ENCODE measurements at regions not wholly inside any gene's neighbourhood (a gene's known extent, or its start where the extent isn't known, plus 50 kb on each side); places are given as distances from the start of the nearest gene placed in this dataset.

DNA sequence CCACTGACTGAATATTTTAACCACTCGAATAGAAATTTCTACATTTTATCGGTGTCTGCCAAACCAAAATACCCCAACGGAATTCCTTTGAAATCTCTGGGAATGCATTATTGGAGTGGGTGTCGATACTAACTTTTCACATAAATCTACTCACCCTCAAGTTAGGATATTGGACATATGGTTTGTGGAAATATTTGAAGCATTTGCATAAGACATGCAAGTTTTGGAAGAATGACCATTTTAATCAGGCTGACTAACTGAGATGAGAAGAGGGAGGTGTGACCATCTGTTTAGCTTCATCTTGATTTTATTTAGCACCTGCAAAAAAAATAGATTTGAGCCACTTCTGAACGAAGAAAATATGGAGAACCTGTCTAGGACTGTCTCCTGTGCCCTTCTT, 61.2 kb downstream of the KLF6 start:
- Mint-ChIP-seq H3K27ac (no peak overlapping the region), H3K4me3 (no peak overlapping the region), H3K9me3 (peaks cover 0 to 9% (median 3%) of the 10 kb centered on the region in 3 donors), H3K27me3 (peaks cover 2% of the 10 kb centered on the region), H3K36me3 (peaks cover 3% of the 10 kb centered on the region), H3K4me1 (peaks cover 0 to 5% (median 1%) of the 10 kb centered on the region in 3 donors)

DNA sequence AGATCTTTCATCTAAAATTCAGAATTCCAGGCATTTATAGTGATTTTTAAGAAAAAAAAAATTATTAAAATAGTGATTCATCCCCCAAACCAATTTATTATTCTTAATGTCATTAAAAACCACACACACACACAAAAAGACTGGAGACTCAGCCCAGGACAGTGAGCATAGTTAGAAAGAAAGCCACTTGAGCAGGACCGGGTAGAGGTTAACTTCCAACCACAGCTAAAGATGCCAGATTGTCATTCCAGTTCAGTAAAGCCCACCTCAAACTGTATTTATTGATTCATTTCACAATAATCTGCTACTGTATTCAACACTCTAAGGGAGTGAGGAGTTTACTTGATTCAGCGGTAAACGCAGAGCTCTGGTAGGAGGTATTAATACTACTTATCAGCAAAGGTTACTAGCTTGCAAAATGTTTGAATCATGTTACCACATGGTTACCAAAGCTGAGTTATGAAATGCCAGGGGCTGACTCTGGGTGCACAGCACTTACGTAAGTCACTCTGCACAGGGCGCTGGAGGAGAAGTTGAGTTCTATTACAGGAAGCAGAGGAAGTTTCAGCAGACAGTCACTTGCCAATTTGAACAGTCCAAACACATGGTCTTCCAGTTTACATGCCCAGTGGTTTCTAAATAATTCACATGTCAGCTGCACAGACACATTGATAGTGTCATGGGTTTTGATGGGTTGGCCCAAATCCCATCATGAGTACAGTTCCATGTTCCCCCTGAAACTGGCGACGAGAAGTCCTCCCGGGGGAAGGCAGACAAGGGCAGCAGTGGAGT, 64.6 kb downstream of the KLF6 start:
- Mint-ChIP-seq H3K4me3 (no peak overlapping the region), H3K36me3 (no peaks in the 10 kb centered on the region), H3K9me3 (peaks cover 0 to 7% (median 0%) of the 10 kb centered on the region in 3 donors), H3K27ac (peak overlapping the region in 1 of 3 donors; percentile 46), H3K27me3 (peaks cover 2% of the 10 kb centered on the region), H3K4me1 (peaks cover 0 to 5% (median 0%) of the 10 kb centered on the region in 3 donors)

DNA sequence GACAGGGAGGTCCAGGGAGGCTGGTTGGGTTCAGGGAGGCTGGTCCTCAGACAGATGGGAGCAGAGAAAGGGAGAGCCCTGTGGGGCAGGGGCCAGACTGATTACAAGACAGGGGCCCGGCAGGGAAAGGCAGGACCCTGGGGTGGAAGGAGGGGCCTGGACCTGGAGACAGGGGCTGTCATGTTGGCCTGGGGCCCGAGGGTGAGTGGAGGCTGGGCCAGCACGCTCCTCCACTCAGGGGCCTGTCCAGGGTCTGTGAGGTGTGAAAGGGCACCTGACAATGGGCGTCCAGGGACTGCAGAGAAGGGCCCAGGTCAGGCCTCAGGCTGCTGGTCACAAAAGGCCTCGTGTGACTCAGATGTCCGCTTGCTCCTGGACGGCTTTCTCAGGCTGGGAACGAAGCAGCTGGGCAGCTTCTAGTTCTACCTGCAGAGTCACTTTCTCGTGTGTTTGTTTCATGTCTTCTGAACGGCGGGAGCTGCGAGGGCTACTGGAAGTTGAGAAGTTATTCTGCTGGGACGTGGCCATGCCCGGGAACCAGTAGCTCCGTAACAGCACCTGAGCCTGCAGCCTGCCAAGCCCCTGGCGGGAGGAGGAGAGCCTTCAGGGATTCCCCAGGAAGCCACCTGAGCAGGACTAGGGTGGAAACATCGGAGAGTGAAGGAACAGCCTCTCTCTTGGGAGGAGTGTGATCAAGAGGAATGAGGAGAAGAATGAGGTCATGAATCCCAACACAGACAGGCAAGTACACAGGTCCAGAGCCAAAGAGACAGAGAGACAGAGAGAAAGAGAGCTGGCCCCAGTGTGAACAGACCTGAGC, 65.8 kb downstream of the KLF6 start:
- peaks cover 0 to 7% (median 0%) of the 10 kb centered on the region in 3 donors for H3K9me3 Mint-ChIP-seq
- peak overlapping the region in 1 of 3 donors; percentile 3 for H3K27ac Mint-ChIP-seq
- peaks cover 2% of the 10 kb centered on the region for H3K27me3 Mint-ChIP-seq
- no peaks in the 10 kb centered on the region for H3K36me3 Mint-ChIP-seq
- peak overlapping the region in 1 of 4 donors; percentile 24 for H3K4me3 Mint-ChIP-seq
- H3K4me1 Mint-ChIP-seq, result peaks cover 0 to 5% (median 0%) of the 10 kb centered on the region in 3 donors

GRCh38 chr10:3716093-3716492, 68.9 kb downstream of the KLF6 start:
- Mint-ChIP-seq H3K27ac (no peak overlapping the region), H3K4me3 (no peak overlapping the region), H3K36me3 (no peaks in the 10 kb centered on the region)

GRCh38 chr10:3714967-3715366, 70.0 kb downstream of the KLF6 start:
- Mint-ChIP-seq H3K4me1 (no peaks in the 10 kb centered on the region), H3K27ac (no peak overlapping the region), H3K9me3 (peaks cover 9 to 18% (median 10%) of the 10 kb centered on the region in 3 donors)

More at GRCh38 chr10:3716093-3716492, 68.9 kb downstream of the KLF6 start:
- peaks cover 8 to 16% (median 8%) of the 10 kb centered on the region in 3 donors for H3K9me3 Mint-ChIP-seq
- peaks cover 0 to 5% (median 0%) of the 10 kb centered on the region in 3 donors for H3K4me1 Mint-ChIP-seq
- no peaks in the 10 kb centered on the region for H3K27me3 Mint-ChIP-seq

DNA sequence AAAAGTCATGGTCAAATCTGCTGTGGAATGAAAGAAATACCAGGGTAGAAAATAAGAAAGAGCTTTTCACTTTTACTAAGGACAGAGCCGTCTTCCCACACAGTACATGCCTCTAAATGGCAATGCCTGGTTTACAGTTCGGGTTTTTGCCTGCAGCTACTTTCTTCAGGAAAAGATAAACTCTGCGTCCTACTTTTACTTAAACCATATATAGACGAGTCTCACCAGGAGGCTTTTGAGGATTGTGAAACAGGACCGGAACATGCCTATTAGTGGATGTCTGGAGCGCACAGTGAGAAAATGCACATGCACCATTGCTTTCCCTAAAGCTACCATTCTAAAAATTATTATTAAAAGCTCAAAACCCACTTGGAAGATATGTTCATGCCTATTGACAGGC, 70.5 kb downstream of the KLF6 start:
- Mint-ChIP-seq H3K9me3 (peaks cover 9 to 18% (median 10%) of the 10 kb centered on the region in 3 donors), H3K27me3 (no peaks in the 10 kb centered on the region), H3K36me3 (no peaks in the 10 kb centered on the region), H3K27ac (no peak overlapping the region), H3K4me1 (no peaks in the 10 kb centered on the region), H3K4me3 (no peak overlapping the region)

More at GRCh38 chr10:3714967-3715366, 70.0 kb downstream of the KLF6 start:
- Mint-ChIP-seq H3K36me3 (no peaks in the 10 kb centered on the region), H3K27me3 (no peaks in the 10 kb centered on the region), H3K4me3 (no peak overlapping the region)

GRCh38 chr10:3712707-3713106, 72.3 kb downstream of the KLF6 start:
- no peaks in the 10 kb centered on the region for H3K4me1 Mint-ChIP-seq
- no peak overlapping the region for H3K4me3 Mint-ChIP-seq
- no peak overlapping the region for H3K27ac Mint-ChIP-seq
- no peaks in the 10 kb centered on the region for H3K36me3 Mint-ChIP-seq
- H3K27me3 Mint-ChIP-seq, result peaks cover 1% of the 10 kb centered on the region
- peaks cover 9 to 18% (median 10%) of the 10 kb centered on the region in 3 donors for H3K9me3 Mint-ChIP-seq

GRCh38 chr10:3711918-3712317, 73.1 kb downstream of the KLF6 start:
- Mint-ChIP-seq H3K9me3 (peaks cover 9 to 18% (median 10%) of the 10 kb centered on the region in 3 donors), H3K36me3 (no peaks in the 10 kb centered on the region), H3K27ac (no peak overlapping the region), H3K4me3 (no peak overlapping the region), H3K27me3 (peaks cover 1% of the 10 kb centered on the region), H3K4me1 (no peaks in the 10 kb centered on the region)

GRCh38 chr10:3710764-3711163, 74.2 kb downstream of the KLF6 start:
- no peaks in the 10 kb centered on the region for H3K36me3 Mint-ChIP-seq
- no peak overlapping the region for H3K27ac Mint-ChIP-seq
- peaks cover 1% of the 10 kb centered on the region for H3K27me3 Mint-ChIP-seq
- H3K4me1 Mint-ChIP-seq, result no peaks in the 10 kb centered on the region
- H3K9me3 Mint-ChIP-seq, result peaks cover 9 to 18% (median 10%) of the 10 kb centered on the region in 3 donors
- no peak overlapping the region for H3K4me3 Mint-ChIP-seq

GRCh38 chr10:3709456-3710060, 75.5 kb downstream of the KLF6 start:
- no peak overlapping the region for H3K4me3 Mint-ChIP-seq
- H3K4me1 Mint-ChIP-seq, result peaks cover 0 to 3% (median 0%) of the 10 kb centered on the region in 3 donors
- H3K9me3 Mint-ChIP-seq, result peaks cover 9 to 18% (median 10%) of the 10 kb centered on the region in 3 donors
- H3K27me3 Mint-ChIP-seq, result peaks cover 6% of the 10 kb centered on the region
- no peak overlapping the region for H3K27ac Mint-ChIP-seq
- H3K36me3 Mint-ChIP-seq, result no peaks in the 10 kb centered on the region

- Mint-ChIP-seq H3K4me1 (peaks cover 0 to 3% (median 0%) of the 10 kb centered on the region in 3 donors), H3K27ac (no peak overlapping the region), H3K4me3 (no peak overlapping the region), H3K9me3 (peaks cover 9 to 18% (median 10%) of the 10 kb centered on the region in 3 donors), H3K27me3 (peaks cover 6% of the 10 kb centered on the region), H3K36me3 (no peaks in the 10 kb centered on the region)
Observed at GRCh38 chr10:3708852-3709251, 76.2 kb downstream of the KLF6 start.

DNA sequence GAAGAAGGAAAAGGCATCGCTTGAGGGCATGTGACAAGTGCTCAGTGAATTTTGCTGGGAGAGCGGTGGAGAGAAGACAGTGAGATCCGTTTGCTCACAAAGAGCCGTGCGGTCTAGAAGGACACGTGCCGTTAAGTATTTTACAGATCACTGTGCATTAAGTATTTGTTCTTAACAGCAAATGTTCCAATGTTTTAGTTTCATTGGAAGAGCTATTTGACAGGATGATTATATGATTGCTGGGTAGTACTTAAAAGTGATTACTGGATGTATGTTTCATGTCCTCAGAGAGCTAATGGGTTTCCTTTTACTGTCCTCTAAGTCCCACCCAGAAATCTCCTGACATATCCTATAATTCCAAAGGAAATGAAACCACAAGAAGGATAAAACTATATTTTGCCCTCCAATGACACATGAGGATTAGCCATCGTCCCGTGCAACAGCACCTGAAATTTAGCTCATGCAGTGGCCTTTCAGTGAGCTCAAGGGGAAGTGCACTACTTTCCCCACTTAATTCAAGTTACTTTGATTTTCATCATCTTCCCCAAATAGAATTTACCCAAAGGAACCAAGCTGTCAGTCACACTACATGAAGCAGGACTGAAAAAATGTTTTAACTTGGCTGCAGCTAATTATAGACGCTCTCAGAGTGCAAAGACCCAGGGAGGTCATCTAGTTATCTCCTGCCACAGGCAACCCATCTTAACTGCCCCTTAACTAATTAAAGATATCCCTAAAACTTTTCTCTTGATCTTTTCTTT, 80.3 kb downstream of the KLF6 start:
- Mint-ChIP-seq H3K4me3 (no peak overlapping the region), H3K27me3 (peaks cover 6% of the 10 kb centered on the region), H3K9me3 (no peaks in the 10 kb centered on the region), H3K36me3 (no peaks in the 10 kb centered on the region), H3K4me1 (peaks cover 0 to 3% (median 1%) of the 10 kb centered on the region in 3 donors), H3K27ac (no peak overlapping the region)

GRCh38 chr10:3702569-3702968, 82.4 kb downstream of the KLF6 start:
- H3K27me3 Mint-ChIP-seq, result peaks cover 4% of the 10 kb centered on the region
- no peaks in the 10 kb centered on the region for H3K36me3 Mint-ChIP-seq
- H3K27ac Mint-ChIP-seq, result no peak overlapping the region

GRCh38 chr10:3702056-3702546, 82.9 kb downstream of the KLF6 start:
- peaks cover 4% of the 10 kb centered on the region for H3K27me3 Mint-ChIP-seq
- peaks cover 0 to 3% (median 1%) of the 10 kb centered on the region in 3 donors for H3K4me1 Mint-ChIP-seq
- H3K36me3 Mint-ChIP-seq, result no peaks in the 10 kb centered on the region
- H3K4me3 Mint-ChIP-seq, result no peak overlapping the region
- H3K9me3 Mint-ChIP-seq, result no peaks in the 10 kb centered on the region
- H3K27ac Mint-ChIP-seq, result no peak overlapping the region

More at GRCh38 chr10:3702569-3702968, 82.4 kb downstream of the KLF6 start:
- H3K4me1 Mint-ChIP-seq, result peaks cover 0 to 3% (median 1%) of the 10 kb centered on the region in 3 donors
- H3K4me3 Mint-ChIP-seq, result no peak overlapping the region
- no peaks in the 10 kb centered on the region for H3K9me3 Mint-ChIP-seq
